ENCODE measurements at regions not wholly inside any gene's neighbourhood (a gene's known extent, or its start where the extent isn't known, plus 50 kb on each side); places are given as distances from the start of the nearest gene placed in this dataset.

GRCh38 chr15:29621616-29622015 is 200.7 kb downstream of the TJP1 start:
- Mint-ChIP-seq H3K27me3 (no peaks in the 10 kb centered on the region), H3K27ac (no peak overlapping the region), H3K4me1 (no peaks in the 10 kb centered on the region), H3K4me3 (no peak overlapping the region), H3K36me3 (no peaks in the 10 kb centered on the region), H3K9me3 (no peaks in the 10 kb centered on the region)
- CTCF ChIA-PET: no interaction called here
- no peak for DNase-seq

GRCh38 chr15:29618586-29618985 is 203.7 kb downstream of the TJP1 start:
- Mint-ChIP-seq H3K27ac (no peak overlapping the region), H3K36me3 (no peaks in the 10 kb centered on the region), H3K4me3 (no peak overlapping the region), H3K9me3 (no peaks in the 10 kb centered on the region), H3K4me1 (no peaks in the 10 kb centered on the region), H3K27me3 (no peaks in the 10 kb centered on the region)
- no peak for DNase-seq
- CTCF ChIA-PET: no interaction called here

GRCh38 chr15:29616512-29616911 is 205.8 kb downstream of the TJP1 start:
- CTCF ChIA-PET: no interaction called here

GRCh38 chr15:29615791-29616190 is 206.5 kb downstream of the TJP1 start:
- H3K9me3 Mint-ChIP-seq: no peaks in the 10 kb centered on the region
- CTCF ChIA-PET: no interaction called here
- no peaks in the 10 kb centered on the region for H3K36me3 Mint-ChIP-seq
- no peak overlapping the region for H3K27ac Mint-ChIP-seq
- no peaks in the 10 kb centered on the region for H3K27me3 Mint-ChIP-seq
- no peaks in the 10 kb centered on the region for H3K4me1 Mint-ChIP-seq
- DNase-seq: no peak
- no peak overlapping the region for H3K4me3 Mint-ChIP-seq

More at GRCh38 chr15:29616512-29616911, 205.8 kb downstream of the TJP1 start:
- Mint-ChIP-seq H3K36me3 (no peaks in the 10 kb centered on the region), H3K27me3 (no peaks in the 10 kb centered on the region), H3K4me3 (no peak overlapping the region), H3K9me3 (no peaks in the 10 kb centered on the region), H3K27ac (no peak overlapping the region), H3K4me1 (no peaks in the 10 kb centered on the region)
- no peak for DNase-seq

GRCh38 chr15:29613951-29614382 is 208.3 kb downstream of the TJP1 start:
- Mint-ChIP-seq H3K4me1 (no peaks in the 10 kb centered on the region), H3K27ac (no peak overlapping the region), H3K9me3 (no peaks in the 10 kb centered on the region), H3K27me3 (no peaks in the 10 kb centered on the region), H3K36me3 (no peaks in the 10 kb centered on the region), H3K4me3 (no peak overlapping the region)
- CTCF ChIA-PET: no interaction called here
- no peak for DNase-seq

GRCh38 chr15:29612701-29613100 is 209.6 kb downstream of the TJP1 start:
- CTCF ChIA-PET: interaction anchor here (0.6 kb wide), 1 partner anchor 54 kb away, joined by 3 read pairs; no protein-coding TSS in a partner anchor
- Mint-ChIP-seq H3K4me3 (no peak overlapping the region), H3K27me3 (no peaks in the 10 kb centered on the region)

GRCh38 chr15:29612096-29612495 is 210.2 kb downstream of the TJP1 start:
- H3K27ac Mint-ChIP-seq: no peak overlapping the region
- no peaks in the 10 kb centered on the region for H3K9me3 Mint-ChIP-seq
- no peak overlapping the region for H3K4me3 Mint-ChIP-seq
- CTCF ChIA-PET: interaction anchor here (0.6 kb wide), 1 partner anchor 55 kb away, joined by 3 read pairs; no protein-coding TSS in a partner anchor
- H3K27me3 Mint-ChIP-seq: no peaks in the 10 kb centered on the region
- H3K4me1 Mint-ChIP-seq: no peaks in the 10 kb centered on the region
- no peak for DNase-seq
- H3K36me3 Mint-ChIP-seq: no peaks in the 10 kb centered on the region

More at GRCh38 chr15:29612701-29613100, 209.6 kb downstream of the TJP1 start:
- no peak for DNase-seq
- Mint-ChIP-seq H3K4me1 (no peaks in the 10 kb centered on the region), H3K27ac (no peak overlapping the region), H3K9me3 (no peaks in the 10 kb centered on the region), H3K36me3 (no peaks in the 10 kb centered on the region)

- H3K4me3 Mint-ChIP-seq: no peak overlapping the region
- H3K27ac Mint-ChIP-seq: no peak overlapping the region
- no peak for DNase-seq
- no peaks in the 10 kb centered on the region for H3K9me3 Mint-ChIP-seq
- no peaks in the 10 kb centered on the region for H3K4me1 Mint-ChIP-seq
- CTCF ChIA-PET: no interaction called here
- H3K36me3 Mint-ChIP-seq: no peaks in the 10 kb centered on the region
- H3K27me3 Mint-ChIP-seq: no peaks in the 10 kb centered on the region
Observed at GRCh38 chr15:29611057-29611456, 211.2 kb downstream of the TJP1 start.

- Mint-ChIP-seq H3K4me1 (no peaks in the 10 kb centered on the region), H3K27me3 (no peaks in the 10 kb centered on the region), H3K9me3 (no peaks in the 10 kb centered on the region), H3K4me3 (no peak overlapping the region), H3K36me3 (no peaks in the 10 kb centered on the region), H3K27ac (no peak overlapping the region)
- CTCF ChIA-PET: no interaction called here
- DNase-seq: no peak
Observed at GRCh38 chr15:29601811-29602210, 220.5 kb downstream of the TJP1 start.

GRCh38 chr15:29600262-29600661 is 222.0 kb downstream of the TJP1 start:
- Mint-ChIP-seq H3K27ac (no peak overlapping the region), H3K36me3 (no peaks in the 10 kb centered on the region), H3K27me3 (no peaks in the 10 kb centered on the region), H3K9me3 (no peaks in the 10 kb centered on the region), H3K4me1 (no peaks in the 10 kb centered on the region), H3K4me3 (no peak overlapping the region)
- no peak for DNase-seq
- CTCF ChIA-PET: no interaction called here

GRCh38 chr15:29596266-29596665 is 226.0 kb downstream of the TJP1 start:
- DNase-seq: no peak
- H3K36me3 Mint-ChIP-seq: no peaks in the 10 kb centered on the region
- no peak overlapping the region for H3K27ac Mint-ChIP-seq
- H3K4me3 Mint-ChIP-seq: no peak overlapping the region
- H3K9me3 Mint-ChIP-seq: no peaks in the 10 kb centered on the region
- CTCF ChIA-PET: no interaction called here
- no peaks in the 10 kb centered on the region for H3K27me3 Mint-ChIP-seq
- no peaks in the 10 kb centered on the region for H3K4me1 Mint-ChIP-seq

- Mint-ChIP-seq H3K27me3 (no peaks in the 10 kb centered on the region), H3K36me3 (no peaks in the 10 kb centered on the region), H3K4me1 (no peaks in the 10 kb centered on the region), H3K27ac (no peak overlapping the region), H3K4me3 (no peak overlapping the region), H3K9me3 (no peaks in the 10 kb centered on the region)
- DNase-seq: no peak
- CTCF ChIA-PET: no interaction called here
Observed at GRCh38 chr15:29593629-29594028, 228.6 kb downstream of the TJP1 start.

GRCh38 chr15:29593111-29593510 is 229.2 kb downstream of the TJP1 start:
- no peaks in the 10 kb centered on the region for H3K9me3 Mint-ChIP-seq
- H3K4me1 Mint-ChIP-seq: no peaks in the 10 kb centered on the region
- no peak for DNase-seq
- no peaks in the 10 kb centered on the region for H3K36me3 Mint-ChIP-seq
- no peak overlapping the region for H3K27ac Mint-ChIP-seq
- H3K4me3 Mint-ChIP-seq: no peak overlapping the region
- H3K27me3 Mint-ChIP-seq: peaks cover 3% of the 10 kb centered on the region
- CTCF ChIA-PET: no interaction called here

- Mint-ChIP-seq H3K27me3 (peaks cover 4% of the 10 kb centered on the region), H3K27ac (no peak overlapping the region), H3K4me3 (no peak overlapping the region), H3K9me3 (no peaks in the 10 kb centered on the region), H3K4me1 (no peaks in the 10 kb centered on the region), H3K36me3 (no peaks in the 10 kb centered on the region)
- CTCF ChIA-PET: no interaction called here
- DNase-seq: no peak
Observed at GRCh38 chr15:29590701-29591100, 231.6 kb downstream of the TJP1 start.

GRCh38 chr15:29589975-29590374 is 232.3 kb downstream of the TJP1 start:
- no peak overlapping the region for H3K27ac Mint-ChIP-seq

GRCh38 chr15:29589416-29589815 is 232.9 kb downstream of the TJP1 start:
- DNase-seq: no peak
- CTCF ChIA-PET: no interaction called here
- H3K27me3 Mint-ChIP-seq: peaks cover 4% of the 10 kb centered on the region
- H3K9me3 Mint-ChIP-seq: peaks cover 2% of the 10 kb centered on the region
- H3K4me1 Mint-ChIP-seq: no peaks in the 10 kb centered on the region
- no peak overlapping the region for H3K4me3 Mint-ChIP-seq
- no peaks in the 10 kb centered on the region for H3K36me3 Mint-ChIP-seq
- no peak overlapping the region for H3K27ac Mint-ChIP-seq

More at GRCh38 chr15:29589975-29590374, 232.3 kb downstream of the TJP1 start:
- Mint-ChIP-seq H3K27me3 (peaks cover 4% of the 10 kb centered on the region), H3K4me3 (no peak overlapping the region), H3K36me3 (no peaks in the 10 kb centered on the region), H3K4me1 (no peaks in the 10 kb centered on the region), H3K9me3 (no peaks in the 10 kb centered on the region)
- CTCF ChIA-PET: no interaction called here
- no peak for DNase-seq
